ENCODE measurements at regions not wholly inside any gene's neighbourhood (a gene's known extent, or its start where the extent isn't known, plus 50 kb on each side); places are given as distances from the start of the nearest gene placed in this dataset.

GRCh38 chr18:46374850-46375249 lies 270.7 kb downstream of the HAUS1 start:
- Mint-ChIP-seq H3K36me3 (peaks cover 8% of the 10 kb centered on the region), H3K9me3 (no peaks in the 10 kb centered on the region), H3K27me3 (ENCODE audit: insufficient read depth, low read depth) (peaks cover 2% of the 10 kb centered on the region), H3K4me3 (no peak overlapping the region), H3K4me1 (peaks cover 58% of the 10 kb centered on the region), H3K27ac (peak overlapping the region; percentile 65)
- H3K79me2 ChIP-seq (ENCODE audit: low read depth): no peaks in the 10 kb centered on the region
- DNase-seq (ENCODE audit: low spot score): peak; percentile 24
- no peaks in the 10 kb centered on the region for H3K27me3 ChIP-seq
- H3K27ac ChIP-seq: no peak overlapping the region
- H3K36me3 ChIP-seq: no peaks in the 10 kb centered on the region
- TF ChIP-seq CTCF (IDR thresholded peaks at IDR 0.05): no peak
- no peak for TF ChIP-seq EZH2 (IDR thresholded peaks at IDR 0.05)
- no peak for TF ChIP-seq EZH2phosphoT487 (IDR thresholded peaks at IDR 0.05)
- H3K4me2 ChIP-seq: no peak overlapping the region
- peaks cover 98% of the 10 kb centered on the region for H4K20me1 ChIP-seq (ENCODE audit: low read depth)
- H3K9ac ChIP-seq: no peak overlapping the region
- H3K9me3 ChIP-seq (ENCODE audit: low read depth): no peaks in the 10 kb centered on the region
- no peak overlapping the region for H3K4me3 ChIP-seq
- H2AFZ ChIP-seq (replicated peaks): no peak overlapping the region
- H3K4me1 ChIP-seq: peaks cover 28% of the 10 kb centered on the region
- H3F3A ChIP-seq (ENCODE audit: low read depth): no peaks in the 10 kb centered on the region

DNA sequence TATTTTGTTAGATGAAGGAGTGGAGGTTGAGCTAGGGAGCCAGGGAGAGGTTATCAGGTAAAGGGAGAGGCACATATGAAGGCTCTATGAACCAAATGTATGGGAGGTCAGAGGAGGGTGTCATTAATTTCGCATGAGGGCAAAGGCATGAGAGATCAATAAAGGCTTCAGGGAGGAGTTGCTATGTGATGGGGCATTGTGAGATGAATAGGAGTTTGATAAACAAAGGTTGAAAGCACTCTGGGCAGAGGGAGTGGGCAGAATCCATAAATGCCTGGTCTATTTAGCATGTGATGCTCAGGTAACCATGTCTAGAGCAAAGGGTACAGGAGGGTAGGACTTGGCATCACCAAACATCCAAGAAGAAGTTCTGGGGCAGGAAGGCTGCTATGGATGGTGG lies 273.4 kb downstream of the HAUS1 start:
- Histone ChIP-seq H3K36me3 (no peaks in the 10 kb centered on the region), H3K27ac (no peak overlapping the region), H3K4me3 (no peak overlapping the region), H3F3A (ENCODE audit: low read depth) (no peaks in the 10 kb centered on the region), H3K9ac (no peak overlapping the region), H2AFZ (replicated peaks) (no peak overlapping the region), H3K4me2 (no peak overlapping the region), H3K79me2 (ENCODE audit: low read depth) (no peaks in the 10 kb centered on the region), H3K27me3 (no peaks in the 10 kb centered on the region), H3K9me3 (ENCODE audit: low read depth) (no peaks in the 10 kb centered on the region), H4K20me1 (ENCODE audit: low read depth) (peaks cover 97% of the 10 kb centered on the region), H3K4me1 (peaks cover 24% of the 10 kb centered on the region)
- H3K36me3 Mint-ChIP-seq: no peaks in the 10 kb centered on the region
- H3K4me1 Mint-ChIP-seq: peaks cover 46% of the 10 kb centered on the region
- H3K9me3 Mint-ChIP-seq: no peaks in the 10 kb centered on the region
- no peak overlapping the region for H3K27ac Mint-ChIP-seq
- DNase-seq (ENCODE audit: low spot score): no peak
- no peak overlapping the region for H3K4me3 Mint-ChIP-seq
- TF ChIP-seq EZH2 (IDR thresholded peaks at IDR 0.05) (no peak), CTCF (IDR thresholded peaks at IDR 0.05) (no peak), EZH2phosphoT487 (IDR thresholded peaks at IDR 0.05) (no peak)
- peaks cover 2% of the 10 kb centered on the region for H3K27me3 Mint-ChIP-seq (ENCODE audit: insufficient read depth, low read depth)

DNA sequence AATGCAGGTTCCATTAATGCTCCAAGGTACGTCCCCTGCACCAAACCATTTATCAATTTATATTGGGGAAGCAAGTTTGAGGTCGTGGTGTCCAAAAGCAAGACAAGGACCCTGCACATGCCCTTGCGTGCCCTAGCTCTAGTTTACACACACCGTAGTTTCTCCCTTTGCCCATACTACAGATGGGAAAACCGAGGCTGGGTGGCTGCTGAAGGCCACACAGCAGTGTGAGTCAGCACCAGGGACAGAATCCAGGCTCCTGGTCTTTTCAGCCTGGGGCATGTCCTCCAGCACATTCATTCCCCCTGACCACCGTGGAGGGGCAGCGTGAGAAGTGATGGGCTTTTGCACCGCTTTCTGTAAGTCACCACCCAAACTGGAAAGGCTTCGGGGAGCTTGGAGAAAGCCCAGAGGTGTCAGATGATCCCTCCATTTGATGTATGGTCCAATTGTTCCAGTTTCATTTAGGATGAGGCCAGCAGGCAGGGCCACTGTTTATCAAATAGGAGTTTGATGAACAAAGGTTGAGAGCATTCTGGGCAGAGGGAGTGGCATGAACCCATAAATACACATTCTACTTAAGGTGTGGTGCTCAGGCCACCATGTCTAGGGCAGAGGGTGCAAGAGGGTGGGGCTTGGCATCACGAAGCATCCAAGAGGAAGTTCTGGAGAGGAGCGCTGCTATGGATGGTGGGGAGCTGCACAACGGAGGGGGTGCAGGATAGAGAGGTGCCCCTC lies 274.1 kb downstream of the HAUS1 start:
- H3K27ac ChIP-seq: no peak overlapping the region
- no peaks in the 10 kb centered on the region for H3K79me2 ChIP-seq (ENCODE audit: low read depth)
- no peaks in the 10 kb centered on the region for H3K9me3 ChIP-seq (ENCODE audit: low read depth)
- Mint-ChIP-seq H3K27me3 (ENCODE audit: insufficient read depth, low read depth) (peaks cover 2% of the 10 kb centered on the region), H3K36me3 (no peaks in the 10 kb centered on the region), H3K4me3 (no peak overlapping the region), H3K9me3 (no peaks in the 10 kb centered on the region), H3K27ac (no peak overlapping the region), H3K4me1 (peaks cover 38% of the 10 kb centered on the region)
- H3K4me1 ChIP-seq: peaks cover 17% of the 10 kb centered on the region
- H3K4me2 ChIP-seq: no peak overlapping the region
- H2AFZ ChIP-seq (replicated peaks): no peak overlapping the region
- H3K9ac ChIP-seq: no peak overlapping the region
- H4K20me1 ChIP-seq (ENCODE audit: low read depth): peaks cover 90% of the 10 kb centered on the region
- H3K4me3 ChIP-seq: no peak overlapping the region
- no peaks in the 10 kb centered on the region for H3K27me3 ChIP-seq
- no peaks in the 10 kb centered on the region for H3K36me3 ChIP-seq
- H3F3A ChIP-seq (ENCODE audit: low read depth): no peaks in the 10 kb centered on the region
- TF ChIP-seq EZH2phosphoT487 (IDR thresholded peaks at IDR 0.05) (no peak), EZH2 (IDR thresholded peaks at IDR 0.05) (no peak), CTCF (IDR thresholded peaks at IDR 0.05) (no peak)
- no peak for DNase-seq (ENCODE audit: low spot score)
